Lower leg skin (tissue), 4 donors: ENCODE measurements at regions not wholly inside any gene's neighbourhood (a gene's known extent, or its start where the extent isn't known, plus 50 kb on each side); places are given as distances from the start of the nearest gene placed in this dataset.

ENCODE experiments used
- DNase-seq, 2 donors: peaks; one replicate each; pipeline ENCODE4 v3.0.0-alpha.2; 2019; ENCODE audit warnings: low spot score in 2 of 2
- H3K4me3 ChIP-seq: fragments of 200-600 bp; sonication (generic); 2 replicates; pipeline ENCODE4 v1.5.1; 2017; ENCODE audit warnings: mild to moderate bottlenecking, low read depth; ENCODE audit not compliant: poor library complexity, severe bottlenecking
- POLR2A ChIP-seq, 2 donors: fragments of 450-650 bp; IDR thresholded peaks; one replicate each; pipeline ENCODE4 v1.6.1; 2016 to 2017; ENCODE audit warnings: antibody characterized with exemption in 2 of 2, mild to moderate bottlenecking in 1 of 2, moderate library complexity in 1 of 2
- WGBS, 2 donors: methylation state at CpG; one replicate each; pipeline ENCODE4 v1.1.5; 2018; 5-methylcytosine and 5-hydroxymethylcytosine counted together
- intact Hi-C: fragments of 100-400 bp; cut with DNase I; formaldehyde crosslinking; loops from one replicate; pipeline ENCODE4 v1.15.0; 2023; ENCODE audit warnings: low total_unique reads
- TF ChIP-seq, protein P1 (sequence below), 3 donors: fragments of 450-650 bp; IDR thresholded peaks; one replicate each; pipeline ENCODE4 v1.5.1; 2016; ENCODE audit warnings: antibody characterized with exemption in 3 of 3, mild to moderate bottlenecking in 3 of 3, moderate library complexity in 2 of 3

GRCh38 chr1:232221802-232222499, 408.0 kb downstream of the SIPA1L2 start:
- intact Hi-C loops: no loop called here
- H3K4me3 ChIP-seq: no peak overlapping the region
- WGBS, 2 donors: 62 to 65% methylated on average over 3 of the region's 3 CpGs
- DNase-seq: peak in 1 of 2 donors; percentile 60
- TF ChIP-seq POLR2A (IDR thresholded peaks at IDR 0.05): no peak
- TF ChIP-seq, protein P1, sequence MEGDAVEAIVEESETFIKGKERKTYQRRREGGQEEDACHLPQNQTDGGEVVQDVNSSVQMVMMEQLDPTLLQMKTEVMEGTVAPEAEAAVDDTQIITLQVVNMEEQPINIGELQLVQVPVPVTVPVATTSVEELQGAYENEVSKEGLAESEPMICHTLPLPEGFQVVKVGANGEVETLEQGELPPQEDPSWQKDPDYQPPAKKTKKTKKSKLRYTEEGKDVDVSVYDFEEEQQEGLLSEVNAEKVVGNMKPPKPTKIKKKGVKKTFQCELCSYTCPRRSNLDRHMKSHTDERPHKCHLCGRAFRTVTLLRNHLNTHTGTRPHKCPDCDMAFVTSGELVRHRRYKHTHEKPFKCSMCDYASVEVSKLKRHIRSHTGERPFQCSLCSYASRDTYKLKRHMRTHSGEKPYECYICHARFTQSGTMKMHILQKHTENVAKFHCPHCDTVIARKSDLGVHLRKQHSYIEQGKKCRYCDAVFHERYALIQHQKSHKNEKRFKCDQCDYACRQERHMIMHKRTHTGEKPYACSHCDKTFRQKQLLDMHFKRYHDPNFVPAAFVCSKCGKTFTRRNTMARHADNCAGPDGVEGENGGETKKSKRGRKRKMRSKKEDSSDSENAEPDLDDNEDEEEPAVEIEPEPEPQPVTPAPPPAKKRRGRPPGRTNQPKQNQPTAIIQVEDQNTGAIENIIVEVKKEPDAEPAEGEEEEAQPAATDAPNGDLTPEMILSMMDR (IDR thresholded peaks at IDR 0.05): no peak

DNA sequence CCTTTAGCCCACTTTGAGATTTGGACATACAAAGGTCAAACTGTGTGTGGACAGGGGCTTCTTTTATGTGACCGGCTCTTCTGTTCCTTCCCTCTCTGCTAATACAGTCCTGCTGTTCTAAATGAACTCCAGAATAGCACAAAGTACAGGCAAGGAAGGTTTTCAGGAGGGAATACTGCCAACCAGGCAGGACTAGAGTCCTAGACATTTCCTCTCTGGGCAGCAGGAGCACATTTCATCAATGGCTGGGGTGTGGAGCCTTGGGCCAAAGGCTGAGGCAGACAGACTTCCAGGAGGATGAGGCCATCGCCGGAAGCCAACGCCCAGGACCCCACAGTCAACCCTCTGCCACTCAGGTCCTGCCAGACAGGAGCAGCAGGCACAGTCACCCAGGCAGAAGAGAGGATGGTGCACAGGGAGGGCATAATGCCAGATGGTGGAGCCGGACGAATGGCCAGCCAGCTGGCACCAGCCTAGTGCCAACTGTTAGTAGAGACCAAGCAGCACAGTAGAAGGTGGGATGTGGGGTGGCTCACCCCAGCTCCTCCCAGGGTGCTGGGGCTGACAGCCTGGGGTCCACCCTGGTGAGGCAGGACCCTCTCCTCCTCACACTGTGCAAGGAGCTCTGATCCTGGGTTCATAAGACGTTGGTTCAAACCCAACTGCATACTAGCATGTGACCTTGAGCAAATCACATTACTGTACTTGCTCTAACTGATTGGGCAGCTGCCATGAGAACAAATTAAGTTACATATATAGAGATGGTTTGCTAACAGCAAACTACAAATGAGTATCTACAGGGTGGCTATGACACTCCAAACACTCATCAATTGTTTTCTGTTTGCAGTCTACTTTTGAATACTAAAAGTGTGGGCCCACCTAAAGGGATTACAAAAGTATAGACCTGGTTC, 410.7 kb downstream of the SIPA1L2 start:
- WGBS, 2 donors: 52 to 58% methylated on average over 7 of the region's 7 CpGs
- no peak overlapping the region for H3K4me3 ChIP-seq
- intact Hi-C loops: no loop called here
- DNase-seq: no peak
- TF ChIP-seq POLR2A (IDR thresholded peaks at IDR 0.05): no peak
- TF ChIP-seq, protein P1 (IDR thresholded peaks at IDR 0.05): no peak

GRCh38 chr1:232213928-232214327, 416.0 kb downstream of the SIPA1L2 start:
- 94 to 96% methylated on average over 1 of the region's 1 CpG for WGBS, 2 donors
- intact Hi-C loops: no loop called here
- H3K4me3 ChIP-seq: no peak overlapping the region
- DNase-seq: no peak
- TF ChIP-seq POLR2A (IDR thresholded peaks at IDR 0.05): no peak
- TF ChIP-seq, protein P1 (IDR thresholded peaks at IDR 0.05): no peak

DNA sequence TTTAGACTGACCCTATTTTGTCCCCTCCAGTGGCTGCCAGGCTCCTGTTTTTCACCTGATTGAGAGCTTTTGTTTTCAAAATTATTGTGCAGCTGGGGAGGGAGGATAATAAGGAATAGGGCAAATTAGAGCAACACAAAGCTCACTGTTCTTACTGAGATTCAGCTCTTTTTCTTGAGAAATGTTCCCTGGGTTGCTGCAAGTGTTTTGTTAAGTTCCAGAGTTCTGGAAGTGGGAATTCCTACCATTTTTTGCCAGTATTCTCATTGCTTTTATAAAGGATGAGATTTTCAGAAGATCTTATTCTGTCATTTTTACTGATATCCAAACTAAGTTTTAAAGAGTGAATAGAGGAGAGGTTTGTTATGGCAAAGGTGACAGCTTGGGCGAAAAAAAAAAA, 417.7 kb downstream of the SIPA1L2 start:
- 68 to 85% methylated on average over 1 of the region's 1 CpG for WGBS, 2 donors
- intact Hi-C loops: no loop called here
- DNase-seq: no peak
- TF ChIP-seq, protein P1 (IDR thresholded peaks at IDR 0.05): no peak
- no peak for TF ChIP-seq POLR2A (IDR thresholded peaks at IDR 0.05)
- no peak overlapping the region for H3K4me3 ChIP-seq

DNA sequence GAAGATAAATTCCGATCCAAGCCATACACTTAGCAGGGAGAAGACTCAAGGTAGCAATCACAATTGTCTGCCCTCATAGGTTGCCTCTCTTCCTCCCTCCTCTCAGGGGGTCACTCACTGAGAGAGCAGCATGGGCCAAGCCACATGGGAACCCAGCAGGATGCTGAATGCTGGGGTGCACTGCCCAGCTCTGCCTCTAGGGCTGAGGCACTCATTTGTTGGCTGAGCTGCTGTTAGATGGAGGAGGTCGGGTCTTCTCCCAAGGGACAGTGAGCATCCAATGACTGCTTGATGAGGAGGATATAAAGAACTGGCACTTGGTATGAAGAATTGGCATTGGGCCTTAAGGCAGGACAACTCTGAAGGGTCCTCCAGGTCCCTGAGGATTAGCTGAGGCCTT, 418.8 kb downstream of the SIPA1L2 start:
- intact Hi-C loops: no loop called here
- H3K4me3 ChIP-seq: no peak overlapping the region
- no peak for DNase-seq
- 85 to 91% methylated on average over 2 of the region's 2 CpGs for WGBS, 2 donors
- TF ChIP-seq, protein P1 (IDR thresholded peaks at IDR 0.05): no peak
